Neural cell (in vitro differentiated cells): ENCODE measurements at regions not wholly inside any gene's neighbourhood (a gene's known extent, or its start where the extent isn't known, plus 50 kb on each side); places are given as distances from the start of the nearest gene placed in this dataset.

ENCODE experiments used
- H2AFZ ChIP-seq: fragments of 200-600, 300-800 bp; sonication (generic), shearing (Covaris generic); 2 replicates; pipeline ENCODE4 v1.6.0; 2014; ENCODE audit warnings: low read depth, mild to moderate bottlenecking, antibody characterized with exemption, low read length, moderate library complexity
- H3F3A ChIP-seq: fragments of 200-600 bp; shearing (Covaris generic); 2 replicates; pipeline ENCODE4 v1.6.1; 2016; ENCODE audit warnings: mild to moderate bottlenecking, moderate library complexity, mixed read lengths, antibody characterized with exemption, low read length; ENCODE audit not compliant: insufficient read depth, poor library complexity, severe bottlenecking
- H3K27ac ChIP-seq: fragments of 200-600, 300-800 bp; sonication (generic), shearing (Covaris generic); 2 replicates; pipeline ENCODE4 v1.5.1; 2014; ENCODE audit warnings: mild to moderate bottlenecking, low read length, moderate library complexity
- H3K27me3 ChIP-seq: fragments of 300-800, 200-600 bp; sonication (generic), shearing (Covaris generic); 2 replicates; pipeline ENCODE4 v1.6.0; 2014; ENCODE audit warnings: mild to moderate bottlenecking, low read depth, low read length, moderate library complexity; ENCODE audit not compliant: insufficient read depth
- H3K36me3 ChIP-seq: fragments of 300-800, 200-600 bp; sonication (generic), shearing (Covaris generic); 2 replicates; pipeline ENCODE4 v1.5.1; 2014; ENCODE audit warnings: mild to moderate bottlenecking, antibody characterized with exemption, low read length, moderate library complexity; ENCODE audit not compliant: insufficient read depth
- H3K4me2 ChIP-seq: fragments of 300-800, 200-600 bp; sonication (generic), shearing (Covaris generic); 2 replicates; pipeline ENCODE4 v1.6.0; 2014; ENCODE audit warnings: mild to moderate bottlenecking, low read length
- H3K4me3 ChIP-seq: fragments of 300-800, 200-600 bp; sonication (generic), shearing (Covaris generic); 2 replicates; pipeline ENCODE4 v1.5.1; 2014; ENCODE audit warnings: mild to moderate bottlenecking, low read length, moderate library complexity
- H3K79me2 ChIP-seq: fragments of 200-600 bp; shearing (Covaris generic); replicated peaks from 2 replicates; pipeline ENCODE4 v1.6.0; 2014; ENCODE audit warnings: mild to moderate bottlenecking, low read length, moderate library complexity; ENCODE audit not compliant: insufficient read depth
- H3K9ac ChIP-seq: fragments of 300-800, 200-600 bp; sonication (generic), shearing (Covaris generic); 2 replicates; pipeline ENCODE4 v1.6.1; 2016; ENCODE audit warnings: mild to moderate bottlenecking, low read length, mixed read lengths
- H3K9me2 ChIP-seq: fragments of 200-600 bp; shearing (Covaris generic); 2 replicates; pipeline ENCODE4 v1.6.1; 2016; ENCODE audit warnings: mild to moderate bottlenecking, low read length, mixed read lengths; ENCODE audit not compliant: insufficient read depth
- H3K9me3 ChIP-seq: fragments of 200-600, 300-800 bp; sonication (generic), shearing (Covaris generic); 2 replicates; pipeline ENCODE4 v1.6.1; 2016; ENCODE audit warnings: mild to moderate bottlenecking, mixed run types, low read length, moderate library complexity, mixed read lengths
- H4K20me1 ChIP-seq: fragments of 200-600 bp; shearing (Covaris generic); 2 replicates; pipeline ENCODE4 v1.6.1; 2016; ENCODE audit warnings: mild to moderate bottlenecking, mixed run types; ENCODE audit not compliant: insufficient read depth
- EP300 ChIP-seq: fragments of 450-650 bp; conservative IDR thresholded peaks from 2 replicates; pipeline ENCODE4 v1.6.1; 2014; ENCODE audit warnings: antibody characterized with exemption, mild to moderate bottlenecking, moderate library complexity; ENCODE audit not compliant: poor library complexity, severe bottlenecking
- EZH2 ChIP-seq: fragments of 200-600, 300-800 bp; shearing (Covaris generic), sonication (generic); IDR thresholded peaks from 2 replicates; pipeline ENCODE4 v1.6.1; 2014; ENCODE audit warnings: antibody characterized with exemption, low read length, borderline replicate concordance, mild to moderate bottlenecking; ENCODE audit not compliant: insufficient read depth, poor library complexity, severe bottlenecking
- MXI1 ChIP-seq: fragments of 450-650 bp; conservative IDR thresholded peaks from 2 replicates; pipeline ENCODE4 v1.6.1; 2014; ENCODE audit warnings: antibody characterized with exemption, mild to moderate bottlenecking; ENCODE audit not compliant: poor library complexity, severe bottlenecking
- POLR2AphosphoS5 ChIP-seq: IDR thresholded peaks from 2 replicates; pipeline ENCODE4 v1.6.1; 2012
- RAD21 ChIP-seq: fragments of 450-650 bp; conservative IDR thresholded peaks from 2 replicates; pipeline ENCODE4 v1.6.1; 2014; ENCODE audit warnings: antibody characterized with exemption, mild to moderate bottlenecking, moderate library complexity
- SMC3 ChIP-seq: fragments of 450-650 bp; conservative IDR thresholded peaks from 2 replicates; pipeline ENCODE4 v1.6.1; 2014; ENCODE audit warnings: antibody characterized with exemption, mild to moderate bottlenecking, moderate library complexity; ENCODE audit not compliant: poor library complexity
- TAF1 ChIP-seq: IDR thresholded peaks from 2 replicates; pipeline ENCODE4 v1.6.1; 2012; ENCODE audit warnings: low read depth
- TF ChIP-seq, protein P1 (sequence below): fragments of 450-650 bp; IDR thresholded peaks from 2 replicates; pipeline ENCODE4 v1.5.1; 2014; ENCODE audit warnings: antibody characterized with exemption, mild to moderate bottlenecking, moderate library complexity; ENCODE audit not compliant: poor library complexity, severe bottlenecking
- TF ChIP-seq, protein P2 (sequence below): IDR thresholded peaks from 2 replicates; pipeline ENCODE4 v1.6.1; 2012; ENCODE audit warnings: borderline replicate concordance

DNA sequence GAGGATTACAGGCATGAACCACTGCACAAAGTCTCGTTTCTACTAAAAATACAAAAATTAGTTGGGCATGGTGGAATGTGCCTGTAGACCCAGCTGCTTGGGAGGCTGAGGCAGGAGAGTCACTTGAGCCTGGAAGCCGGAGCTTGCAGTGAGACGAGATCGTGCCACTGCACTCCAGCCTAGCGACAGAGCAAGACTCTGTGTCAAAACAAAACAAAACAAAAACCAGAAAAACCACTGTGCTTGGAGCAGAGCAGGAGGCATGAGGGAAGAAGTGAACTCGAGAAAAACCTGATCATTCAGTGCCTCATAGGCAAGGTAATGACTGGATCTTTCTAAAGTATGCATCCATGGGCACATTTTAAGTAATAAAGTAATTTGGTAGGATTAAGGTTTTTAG is 487.8 kb downstream of the KCNH5 start:
- H3K4me3 ChIP-seq = no peak overlapping the region
- no peaks in the 10 kb centered on the region for H3K27me3 ChIP-seq
- no peak overlapping the region for H2AFZ ChIP-seq
- H3K4me2 ChIP-seq = no peak overlapping the region
- no peak for TF ChIP-seq POLR2AphosphoS5
- H3K9me3 ChIP-seq = no peaks in the 10 kb centered on the region
- no peaks in the 10 kb centered on the region for H3F3A ChIP-seq
- H3K9me2 ChIP-seq = no peaks in the 10 kb centered on the region
- no peaks in the 10 kb centered on the region for H3K36me3 ChIP-seq
- no peak overlapping the region for H3K27ac ChIP-seq
- no peaks in the 10 kb centered on the region for H3K79me2 ChIP-seq
- H3K9ac ChIP-seq = no peak overlapping the region
- no peaks in the 10 kb centered on the region for H4K20me1 ChIP-seq

DNA sequence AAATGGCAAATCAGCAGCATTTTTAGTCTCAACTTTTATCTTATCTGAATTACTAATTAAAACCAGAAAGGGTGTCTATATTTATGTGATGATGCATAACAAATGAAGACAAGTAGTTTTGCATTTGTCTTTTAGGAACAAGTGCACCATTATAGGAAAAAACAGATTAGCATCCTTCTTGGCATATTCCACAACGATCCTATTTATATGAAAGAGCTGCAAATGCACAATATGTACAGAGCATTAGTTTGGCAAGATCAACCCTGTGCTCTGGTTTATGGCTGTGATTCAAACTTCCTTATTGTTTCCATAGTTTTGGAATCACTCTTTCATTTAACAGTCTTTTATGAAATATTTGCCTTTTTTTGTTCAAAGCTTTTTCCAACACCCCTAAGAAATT is 486.8 kb downstream of the KCNH5 start:
- H3K79me2 ChIP-seq = no peaks in the 10 kb centered on the region
- no peak overlapping the region for H3K27ac ChIP-seq
- no peak overlapping the region for H3K9ac ChIP-seq
- no peaks in the 10 kb centered on the region for H4K20me1 ChIP-seq
- H3K4me3 ChIP-seq = no peak overlapping the region
- H3K9me2 ChIP-seq = no peaks in the 10 kb centered on the region
- H3F3A ChIP-seq = no peaks in the 10 kb centered on the region
- no peak overlapping the region for H2AFZ ChIP-seq
- H3K27me3 ChIP-seq = no peaks in the 10 kb centered on the region
- no peak overlapping the region for H3K4me2 ChIP-seq
- no peaks in the 10 kb centered on the region for H3K9me3 ChIP-seq
- no peaks in the 10 kb centered on the region for H3K36me3 ChIP-seq
- TF ChIP-seq EZH2 = no peak
- TF ChIP-seq POLR2AphosphoS5 = no peak
- TF ChIP-seq EP300 = no peak
- TF ChIP-seq SMC3 = no peak
- TF ChIP-seq TAF1 = no peak
- TF ChIP-seq, protein P1, sequence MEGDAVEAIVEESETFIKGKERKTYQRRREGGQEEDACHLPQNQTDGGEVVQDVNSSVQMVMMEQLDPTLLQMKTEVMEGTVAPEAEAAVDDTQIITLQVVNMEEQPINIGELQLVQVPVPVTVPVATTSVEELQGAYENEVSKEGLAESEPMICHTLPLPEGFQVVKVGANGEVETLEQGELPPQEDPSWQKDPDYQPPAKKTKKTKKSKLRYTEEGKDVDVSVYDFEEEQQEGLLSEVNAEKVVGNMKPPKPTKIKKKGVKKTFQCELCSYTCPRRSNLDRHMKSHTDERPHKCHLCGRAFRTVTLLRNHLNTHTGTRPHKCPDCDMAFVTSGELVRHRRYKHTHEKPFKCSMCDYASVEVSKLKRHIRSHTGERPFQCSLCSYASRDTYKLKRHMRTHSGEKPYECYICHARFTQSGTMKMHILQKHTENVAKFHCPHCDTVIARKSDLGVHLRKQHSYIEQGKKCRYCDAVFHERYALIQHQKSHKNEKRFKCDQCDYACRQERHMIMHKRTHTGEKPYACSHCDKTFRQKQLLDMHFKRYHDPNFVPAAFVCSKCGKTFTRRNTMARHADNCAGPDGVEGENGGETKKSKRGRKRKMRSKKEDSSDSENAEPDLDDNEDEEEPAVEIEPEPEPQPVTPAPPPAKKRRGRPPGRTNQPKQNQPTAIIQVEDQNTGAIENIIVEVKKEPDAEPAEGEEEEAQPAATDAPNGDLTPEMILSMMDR = no peak
- no peak for TF ChIP-seq MXI1
- TF ChIP-seq RAD21 = no peak
- TF ChIP-seq, protein P2, sequence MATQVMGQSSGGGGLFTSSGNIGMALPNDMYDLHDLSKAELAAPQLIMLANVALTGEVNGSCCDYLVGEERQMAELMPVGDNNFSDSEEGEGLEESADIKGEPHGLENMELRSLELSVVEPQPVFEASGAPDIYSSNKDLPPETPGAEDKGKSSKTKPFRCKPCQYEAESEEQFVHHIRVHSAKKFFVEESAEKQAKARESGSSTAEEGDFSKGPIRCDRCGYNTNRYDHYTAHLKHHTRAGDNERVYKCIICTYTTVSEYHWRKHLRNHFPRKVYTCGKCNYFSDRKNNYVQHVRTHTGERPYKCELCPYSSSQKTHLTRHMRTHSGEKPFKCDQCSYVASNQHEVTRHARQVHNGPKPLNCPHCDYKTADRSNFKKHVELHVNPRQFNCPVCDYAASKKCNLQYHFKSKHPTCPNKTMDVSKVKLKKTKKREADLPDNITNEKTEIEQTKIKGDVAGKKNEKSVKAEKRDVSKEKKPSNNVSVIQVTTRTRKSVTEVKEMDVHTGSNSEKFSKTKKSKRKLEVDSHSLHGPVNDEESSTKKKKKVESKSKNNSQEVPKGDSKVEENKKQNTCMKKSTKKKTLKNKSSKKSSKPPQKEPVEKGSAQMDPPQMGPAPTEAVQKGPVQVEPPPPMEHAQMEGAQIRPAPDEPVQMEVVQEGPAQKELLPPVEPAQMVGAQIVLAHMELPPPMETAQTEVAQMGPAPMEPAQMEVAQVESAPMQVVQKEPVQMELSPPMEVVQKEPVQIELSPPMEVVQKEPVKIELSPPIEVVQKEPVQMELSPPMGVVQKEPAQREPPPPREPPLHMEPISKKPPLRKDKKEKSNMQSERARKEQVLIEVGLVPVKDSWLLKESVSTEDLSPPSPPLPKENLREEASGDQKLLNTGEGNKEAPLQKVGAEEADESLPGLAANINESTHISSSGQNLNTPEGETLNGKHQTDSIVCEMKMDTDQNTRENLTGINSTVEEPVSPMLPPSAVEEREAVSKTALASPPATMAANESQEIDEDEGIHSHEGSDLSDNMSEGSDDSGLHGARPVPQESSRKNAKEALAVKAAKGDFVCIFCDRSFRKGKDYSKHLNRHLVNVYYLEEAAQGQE = no peak

DNA sequence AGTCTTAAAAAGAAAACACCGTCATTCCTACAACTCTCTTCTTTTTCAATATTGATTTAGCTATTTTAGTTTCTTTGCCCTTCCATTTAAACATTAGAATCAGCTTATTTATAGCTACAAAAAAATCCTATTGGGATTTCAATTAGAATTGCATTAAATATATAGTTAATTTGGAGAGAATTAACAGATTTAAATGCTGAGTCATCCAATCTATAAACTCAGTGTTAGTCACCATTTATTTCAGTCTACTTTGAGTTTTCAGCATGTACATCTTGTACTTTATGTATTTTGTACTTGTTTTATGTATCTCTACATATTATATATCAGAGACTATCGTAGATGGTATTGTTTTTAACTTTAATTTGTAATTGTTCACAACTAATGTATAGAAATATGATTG is 460.0 kb downstream of the KCNH5 start:
- Histone ChIP-seq H3K27ac (no peak overlapping the region), H2AFZ (no peak overlapping the region), H3K27me3 (no peaks in the 10 kb centered on the region), H3K4me2 (no peak overlapping the region), H3F3A (no peaks in the 10 kb centered on the region), H3K9me3 (no peaks in the 10 kb centered on the region), H3K9me2 (no peaks in the 10 kb centered on the region), H4K20me1 (no peaks in the 10 kb centered on the region), H3K4me3 (no peak overlapping the region), H3K36me3 (no peaks in the 10 kb centered on the region), H3K9ac (no peak overlapping the region), H3K79me2 (no peaks in the 10 kb centered on the region)
- no peak for TF ChIP-seq SMC3
- no peak for TF ChIP-seq MXI1
- TF ChIP-seq RAD21 = no peak
- TF ChIP-seq EZH2 = no peak
- TF ChIP-seq, protein P1 = no peak
- TF ChIP-seq EP300 = no peak
